PC-3 (cell line): ENCODE measurements at regions not wholly inside any gene's neighbourhood (a gene's known extent, or its start where the extent isn't known, plus 50 kb on each side); places are given as distances from the start of the nearest gene placed in this dataset.

Experiments
- ATAC-seq: fragments of 200-7000 bp; cut with Tn5 transposase; 2 replicates; pipeline ENCODE4 v1.9.1; 2020; ENCODE audit warnings: mild to moderate bottlenecking, moderate library complexity
- BruUV-seq: library from RNA; stranded (reverse); fragments of 400-500 nt; replicated peaks from 2 replicates; lab custom pipeline; 2021; lab: Mats Ljungman, UMichigan
- CTCF ChIA-PET: fragments of 300-600 bp; sonication (Branson Sonifier 250); formaldehyde crosslinking; loops from one replicate; lab custom pipeline; 2022; ENCODE audit warnings: antibody characterized with exemption; lab: Charles Lee
- POLR2A ChIA-PET: fragments of 300-600 bp; sonication (Branson Sonifier 250); formaldehyde crosslinking; loops from one replicate; lab custom pipeline; 2022; ENCODE audit warnings: antibody characterized with exemption; ENCODE audit not compliant: unreplicated experiment; lab: Charles Lee
- DNase-seq: peaks from one replicate; pipeline ENCODE4 v3.0.0-alpha.2; 2015
- H2AFZ ChIP-seq: fragments of 300-600 bp; sonication (generic); 2 replicates; pipeline ENCODE4 v1.6.0; 2016; ENCODE audit warnings: antibody characterized with exemption, low read length
- H3F3A ChIP-seq: fragments of 300-600 bp; sonication (generic); one replicate; pipeline ENCODE4 v1.6.0; 2017; ENCODE audit warnings: antibody characterized with exemption, low read length, control low read depth, mild to moderate bottlenecking; ENCODE audit not compliant: unreplicated experiment
- H3K27ac ChIP-seq: fragments of 300-600 bp; sonication (generic); 2 replicates; pipeline ENCODE4 v1.5.1; 2016; ENCODE audit warnings: mild to moderate bottlenecking, low read length
- H3K27me3 ChIP-seq: fragments of 300-600 bp; sonication (generic); 2 replicates; pipeline ENCODE4 v1.6.1; 2016; ENCODE audit warnings: low read length, mixed read lengths
- H3K36me3 ChIP-seq: fragments of 300-600 bp; sonication (generic); 2 replicates; pipeline ENCODE4 v1.6.1; 2016; ENCODE audit warnings: low read depth, mixed run types, low read length, mixed read lengths
- H3K4me1 ChIP-seq: fragments of 300-600 bp; sonication (generic); 2 replicates; pipeline ENCODE4 v1.5.1; 2016; ENCODE audit warnings: low read length; ENCODE audit not compliant: insufficient read depth
- H3K4me2 ChIP-seq: fragments of 300-600 bp; sonication (generic); 2 replicates; pipeline ENCODE4 v1.6.0; 2016; ENCODE audit warnings: low read length
- H3K4me3 ChIP-seq: fragments of 300-600 bp; sonication (generic); 2 replicates; pipeline ENCODE4 v1.5.1; 2016; ENCODE audit warnings: mild to moderate bottlenecking, low read length, mixed read lengths
- H3K79me2 ChIP-seq: fragments of 300-600 bp; sonication (generic); 2 replicates; pipeline ENCODE4 v1.6.1; 2017; ENCODE audit warnings: low read length, mixed read lengths
- H3K9ac ChIP-seq: fragments of 300-600 bp; sonication (generic); 2 replicates; pipeline ENCODE4 v1.6.0; 2016; ENCODE audit warnings: mild to moderate bottlenecking, low read length
- H3K9me2 ChIP-seq: fragments of 300-600 bp; sonication (generic); replicated peaks from 2 replicates; pipeline ENCODE4 v1.6.1; 2016; ENCODE audit warnings: mixed run types, low read length, mixed read lengths
- H3K9me3 ChIP-seq: fragments of 300-600 bp; sonication (generic); 2 replicates; pipeline ENCODE4 v1.6.1; 2016; ENCODE audit warnings: low read length, mixed read lengths
- H4K20me1 ChIP-seq: fragments of 300-600 bp; sonication (generic); 2 replicates; pipeline ENCODE4 v1.6.1; 2016; ENCODE audit warnings: low read length, mixed read lengths
- EZH2 ChIP-seq: fragments of 300-600 bp; sonication (generic); IDR thresholded peaks from one replicate; pipeline ENCODE4 v1.6.1; 2017; ENCODE audit warnings: antibody characterized with exemption, mild to moderate bottlenecking, low read length; ENCODE audit not compliant: unreplicated experiment
- EZH2phosphoT487 ChIP-seq: fragments of 300-600 bp; sonication (generic); IDR thresholded peaks from 2 replicates; pipeline ENCODE4 v1.6.1; 2018; ENCODE audit warnings: mild to moderate bottlenecking, antibody characterized with exemption, low read length, borderline replicate concordance
- intact Hi-C: fragments of 100-400 bp; cut with micrococcal nuclease; formaldehyde crosslinking; loops from 2 replicates; pipeline ENCODE4 v1.9.0; 2023
- TF ChIP-seq, protein P1 (sequence below): fragments of 300-600 bp; sonication (generic); conservative IDR thresholded peaks from 2 replicates; pipeline ENCODE4 v1.5.1; 2017; ENCODE audit warnings: antibody characterized with exemption, low read depth, mild to moderate bottlenecking, low read length

- no peak overlapping the region for H3K4me2 ChIP-seq
- H4K20me1 ChIP-seq, result no peaks in the 10 kb centered on the region
- H3K4me3 ChIP-seq, result no peak overlapping the region
- no peak overlapping the region for H2AFZ ChIP-seq
- POLR2A ChIA-PET, result no interaction called here
- H3K9me2 ChIP-seq, result no peaks in the 10 kb centered on the region
- no peaks in the 10 kb centered on the region for H3K36me3 ChIP-seq
- TF ChIP-seq EZH2phosphoT487 (no peak), EZH2 (no peak)
- TF ChIP-seq, protein P1, sequence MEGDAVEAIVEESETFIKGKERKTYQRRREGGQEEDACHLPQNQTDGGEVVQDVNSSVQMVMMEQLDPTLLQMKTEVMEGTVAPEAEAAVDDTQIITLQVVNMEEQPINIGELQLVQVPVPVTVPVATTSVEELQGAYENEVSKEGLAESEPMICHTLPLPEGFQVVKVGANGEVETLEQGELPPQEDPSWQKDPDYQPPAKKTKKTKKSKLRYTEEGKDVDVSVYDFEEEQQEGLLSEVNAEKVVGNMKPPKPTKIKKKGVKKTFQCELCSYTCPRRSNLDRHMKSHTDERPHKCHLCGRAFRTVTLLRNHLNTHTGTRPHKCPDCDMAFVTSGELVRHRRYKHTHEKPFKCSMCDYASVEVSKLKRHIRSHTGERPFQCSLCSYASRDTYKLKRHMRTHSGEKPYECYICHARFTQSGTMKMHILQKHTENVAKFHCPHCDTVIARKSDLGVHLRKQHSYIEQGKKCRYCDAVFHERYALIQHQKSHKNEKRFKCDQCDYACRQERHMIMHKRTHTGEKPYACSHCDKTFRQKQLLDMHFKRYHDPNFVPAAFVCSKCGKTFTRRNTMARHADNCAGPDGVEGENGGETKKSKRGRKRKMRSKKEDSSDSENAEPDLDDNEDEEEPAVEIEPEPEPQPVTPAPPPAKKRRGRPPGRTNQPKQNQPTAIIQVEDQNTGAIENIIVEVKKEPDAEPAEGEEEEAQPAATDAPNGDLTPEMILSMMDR, result no peak
- no peaks in the 10 kb centered on the region for H3F3A ChIP-seq
- no peaks in the 10 kb centered on the region for H3K4me1 ChIP-seq
- H3K27me3 ChIP-seq, result peaks cover 27% of the 10 kb centered on the region
- DNase-seq (no peak), ATAC-seq (no peak)
- CTCF ChIA-PET, result no interaction called here
- H3K27ac ChIP-seq, result no peak overlapping the region
- no peak overlapping the region for H3K9ac ChIP-seq
- intact Hi-C loops, result no loop called here
- BruUV-seq, result no TSS peak
- H3K9me3 ChIP-seq, result no peaks in the 10 kb centered on the region
- H3K79me2 ChIP-seq, result no peaks in the 10 kb centered on the region
Measured at GRCh38 chr9:26725573-26725972, 167.0 kb downstream of the CAAP1 start.

- BruUV-seq, result no TSS peak
- Histone ChIP-seq H3K4me2 (no peak overlapping the region), H3K9me3 (no peaks in the 10 kb centered on the region), H3K27ac (no peak overlapping the region), H2AFZ (no peak overlapping the region), H3F3A (no peaks in the 10 kb centered on the region), H3K79me2 (no peaks in the 10 kb centered on the region), H4K20me1 (no peaks in the 10 kb centered on the region), H3K4me1 (no peaks in the 10 kb centered on the region), H3K9ac (no peak overlapping the region), H3K27me3 (peaks cover 33% of the 10 kb centered on the region), H3K36me3 (no peaks in the 10 kb centered on the region), H3K4me3 (no peak overlapping the region), H3K9me2 (no peaks in the 10 kb centered on the region)
- intact Hi-C loops, result no loop called here
- peak; percentile 57 for DNase-seq
- POLR2A ChIA-PET, result no interaction called here
- ATAC-seq, result peak; percentile 54
- TF ChIP-seq EZH2phosphoT487, result no peak
- TF ChIP-seq, protein P1, result peak; percentile 62
- CTCF ChIA-PET, result interaction anchor here (0.7 kb wide), 1 partner anchor 232 kb away, joined by 10 read pairs; no protein-coding TSS in a partner anchor
Measured at GRCh38 chr9:26723486-26723885, 169.1 kb downstream of the CAAP1 start.

DNA sequence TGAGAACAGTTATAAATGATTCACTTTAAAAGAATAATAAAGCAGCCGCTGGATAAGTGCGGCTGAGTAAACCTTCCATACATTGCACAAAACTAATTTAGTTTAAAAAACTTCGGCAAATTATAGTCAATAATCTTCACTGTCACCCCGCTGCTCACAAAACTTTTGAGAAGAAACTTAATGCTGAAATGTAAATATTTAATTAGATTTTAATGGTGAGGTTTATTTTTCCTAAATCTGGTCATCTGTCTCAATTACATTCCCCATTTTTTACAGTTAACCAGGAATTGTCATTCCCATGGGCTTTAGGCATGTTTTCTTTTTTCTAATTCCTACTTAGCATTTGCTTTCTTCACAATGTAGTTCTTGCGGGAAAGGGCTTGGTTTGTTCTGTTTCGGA, 169.8 kb downstream of the CAAP1 start:
- DNase-seq, result no peak
- no peak overlapping the region for H3K4me2 ChIP-seq
- H3K27ac ChIP-seq, result no peak overlapping the region
- no peaks in the 10 kb centered on the region for H4K20me1 ChIP-seq
- no peaks in the 10 kb centered on the region for H3F3A ChIP-seq
- no peaks in the 10 kb centered on the region for H3K36me3 ChIP-seq
- H3K79me2 ChIP-seq, result no peaks in the 10 kb centered on the region
- BruUV-seq, result no TSS peak
- H3K9ac ChIP-seq, result no peak overlapping the region
- H3K4me1 ChIP-seq, result no peaks in the 10 kb centered on the region
- no peak overlapping the region for H3K4me3 ChIP-seq
- H3K27me3 ChIP-seq, result peaks cover 33% of the 10 kb centered on the region
- H3K9me2 ChIP-seq, result no peaks in the 10 kb centered on the region
- H3K9me3 ChIP-seq, result no peaks in the 10 kb centered on the region
- no peak overlapping the region for H2AFZ ChIP-seq
- POLR2A ChIA-PET, result no interaction called here
- intact Hi-C loops, result no loop called here
- CTCF ChIA-PET, result interaction anchor here (0.7 kb wide), 1 partner anchor 233 kb away, joined by 10 read pairs; no protein-coding TSS in a partner anchor
- TF ChIP-seq, protein P1, result no peak
- TF ChIP-seq EZH2 (no peak), EZH2phosphoT487 (no peak)
- no peak for ATAC-seq
